ENCODE measurements at regions not wholly inside any gene's neighbourhood (a gene's known extent, or its start where the extent isn't known, plus 50 kb on each side); places are given as distances from the start of the nearest gene placed in this dataset.

GRCh38 chr12:47560415-47560814 lies 145.4 kb downstream of the RPAP3 start:
- no peak for DNase-seq (ENCODE audit: low read depth)

DNA sequence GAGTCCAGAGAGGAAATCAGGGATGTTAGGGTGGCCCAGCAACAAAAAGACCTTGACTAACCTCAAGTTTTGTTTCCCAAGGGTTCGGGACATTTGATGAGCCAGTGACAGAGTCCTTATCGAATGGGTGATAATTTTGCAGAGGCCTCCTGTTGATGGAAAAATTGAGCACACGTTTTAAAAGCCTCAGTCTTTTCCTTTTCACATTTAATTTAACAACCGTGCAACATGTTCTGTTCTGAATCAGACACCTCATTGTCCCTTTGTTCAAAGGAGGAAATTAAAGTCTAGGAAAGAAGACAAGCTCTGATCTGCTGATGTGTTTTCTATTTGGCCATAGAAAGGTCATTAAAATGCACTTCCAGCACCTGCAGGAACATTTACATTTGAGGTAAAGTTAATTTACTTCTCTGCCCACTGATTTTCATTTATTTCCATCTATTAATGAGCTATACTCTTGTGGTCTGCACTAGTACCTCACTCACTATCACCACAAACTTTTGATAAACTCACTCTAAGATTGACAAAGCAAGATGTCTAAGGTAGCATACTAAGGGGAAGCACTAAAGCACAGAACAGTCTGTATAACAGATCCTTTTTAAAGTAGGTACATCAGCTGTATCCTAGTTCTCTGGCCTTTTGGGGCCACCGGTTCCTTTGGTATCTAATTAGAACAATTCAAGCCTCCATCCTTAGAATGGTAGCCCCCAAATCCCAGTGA lies 147.0 kb downstream of the RPAP3 start:
- DNase-seq (ENCODE audit: low read depth), result no peak

DNA sequence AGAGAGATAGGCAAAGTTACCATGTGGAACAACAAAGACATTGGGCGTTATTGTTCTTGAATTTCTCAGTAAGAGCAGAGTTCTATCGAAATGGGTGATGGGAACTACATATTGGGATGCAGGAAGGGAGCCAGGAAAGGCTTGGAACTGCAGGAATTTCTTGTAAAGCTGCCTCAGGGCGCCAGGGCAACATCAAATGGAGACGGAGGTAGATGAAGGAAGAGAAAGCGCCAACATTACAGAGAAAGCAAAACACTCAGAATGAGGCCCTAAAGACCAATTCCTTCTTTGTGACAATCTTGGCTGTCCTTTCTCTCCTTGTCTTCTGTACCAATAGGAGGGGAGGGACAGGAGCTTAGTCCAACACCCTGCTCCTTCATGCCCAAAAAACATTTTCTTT lies 148.4 kb downstream of the RPAP3 start:
- DNase-seq (ENCODE audit: low read depth), result no peak

- DNase-seq (ENCODE audit: low read depth), result no peak
Measured at GRCh38 chr12:47556261-47557030, 149.4 kb downstream of the RPAP3 start.

- no peak for DNase-seq (ENCODE audit: low read depth)
Measured at GRCh38 chr12:47554046-47554653, 151.7 kb downstream of the RPAP3 start.

DNA sequence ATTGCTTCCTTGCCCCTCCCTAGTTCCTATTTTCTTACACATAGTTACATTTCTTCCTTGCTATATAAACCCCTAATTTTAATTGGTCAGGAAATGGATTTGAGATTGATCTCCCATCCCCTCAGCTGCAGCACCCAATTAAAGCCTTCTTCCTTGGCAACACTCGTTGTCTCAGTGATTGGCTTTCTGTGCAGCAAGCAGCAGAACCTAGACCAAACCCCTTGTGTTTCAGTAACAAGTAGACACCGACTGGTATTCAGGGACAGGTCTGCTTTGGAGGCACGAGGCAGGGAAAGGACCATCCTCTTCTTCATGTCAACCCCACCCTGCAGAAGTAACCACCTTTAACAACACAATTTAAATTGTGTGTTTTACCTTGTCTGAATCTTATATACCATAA lies 152.6 kb downstream of the RPAP3 start:
- no peak for DNase-seq (ENCODE audit: low read depth)

DNA sequence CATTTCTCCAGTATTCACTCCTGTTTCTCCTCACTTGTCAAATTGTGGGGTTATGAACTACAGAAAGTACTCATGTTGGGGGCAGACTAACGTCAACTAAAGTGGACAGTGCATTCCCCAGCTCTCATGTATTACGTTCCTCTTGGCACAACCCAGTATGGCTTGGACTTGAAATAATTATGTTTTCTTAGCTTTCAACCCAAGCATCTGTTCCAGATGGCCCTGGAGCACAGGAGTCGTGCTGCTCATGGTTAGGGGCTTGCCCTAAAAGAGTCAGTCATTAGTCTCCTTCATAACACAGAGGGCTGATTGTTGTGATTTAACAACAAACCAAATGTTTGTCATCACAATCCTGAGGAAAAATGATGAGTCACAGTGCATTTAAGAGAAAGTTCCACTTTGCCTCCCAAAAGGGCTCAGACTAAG lies 154.4 kb downstream of the RPAP3 start:
- DNase-seq (ENCODE audit: low read depth), result peak; percentile 12

GRCh38 chr12:47549258-47549657 lies 156.6 kb downstream of the RPAP3 start:
- no peak for DNase-seq (ENCODE audit: low read depth)

GRCh38 chr12:47548401-47548800 lies 157.4 kb downstream of the RPAP3 start:
- no peak for DNase-seq (ENCODE audit: low read depth)

DNA sequence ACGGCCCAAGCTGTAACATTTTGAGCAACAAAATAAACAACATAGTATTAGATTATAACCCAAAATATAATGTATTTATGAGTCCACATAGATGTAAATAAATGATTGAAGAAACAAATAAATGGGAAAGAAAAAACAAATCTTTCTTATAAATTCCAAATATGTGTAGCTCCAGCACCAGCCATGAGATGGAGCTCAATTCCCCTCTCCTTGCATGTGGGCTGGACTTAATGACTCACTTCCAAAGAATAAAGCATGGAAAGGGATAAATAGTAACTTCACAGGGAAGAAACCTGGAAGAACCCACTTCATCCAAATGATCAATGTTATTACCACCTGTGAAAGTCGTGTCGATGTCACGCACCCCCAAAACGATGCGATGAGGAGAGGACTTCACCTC lies 158.8 kb downstream of the RPAP3 start:
- peak; percentile 21 for DNase-seq (ENCODE audit: low read depth)

GRCh38 chr12:47545938-47546609 lies 159.8 kb downstream of the RPAP3 start:
- no peak for DNase-seq (ENCODE audit: low read depth)

DNA sequence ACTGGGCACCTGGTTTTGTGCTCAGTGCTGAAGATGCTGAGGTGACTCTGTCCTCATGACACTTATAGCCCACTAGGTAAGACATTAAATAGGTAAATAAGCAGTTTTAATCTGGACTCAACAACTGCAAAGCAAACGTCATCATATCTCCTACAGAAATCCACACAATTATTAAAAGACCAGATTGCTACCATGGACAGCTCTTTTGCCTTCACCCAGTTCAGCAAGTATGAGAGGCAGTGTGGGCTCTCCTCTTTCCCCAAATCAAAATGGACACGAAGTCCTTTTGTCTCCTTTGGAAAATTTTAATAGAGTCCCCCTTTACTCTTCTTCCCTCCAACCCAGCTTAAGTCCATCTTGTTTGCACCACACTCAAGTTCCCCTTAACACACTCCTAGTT lies 171.1 kb downstream of the RPAP3 start:
- no peak for DNase-seq (ENCODE audit: low read depth)

- DNase-seq (ENCODE audit: low read depth), result no peak
Measured at GRCh38 chr12:47530050-47530449, 175.8 kb downstream of the RPAP3 start.

- no peak for DNase-seq (ENCODE audit: low read depth)
Measured at GRCh38 chr12:47527816-47528215, 178.0 kb downstream of the RPAP3 start.

DNA sequence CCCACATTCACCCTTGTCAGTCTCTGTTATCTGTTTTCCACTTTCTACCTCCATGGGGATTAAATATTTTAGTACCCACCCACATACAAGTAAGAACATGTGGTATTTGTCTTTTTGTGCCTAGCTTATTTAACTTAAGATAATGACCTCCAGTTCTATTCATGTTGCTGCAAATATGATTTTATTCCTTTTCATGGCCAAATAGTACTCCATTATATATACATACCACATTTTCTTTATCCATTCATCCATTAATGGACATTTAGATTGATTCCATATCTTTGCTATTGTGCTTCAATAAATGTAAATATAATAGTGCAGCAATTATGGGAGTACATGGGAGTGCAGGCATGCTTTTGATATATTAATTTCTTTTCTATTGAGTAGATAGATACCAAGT lies 185.8 kb downstream of the RPAP3 start:
- no peak for DNase-seq (ENCODE audit: low read depth)

GRCh38 chr12:47517122-47517521 lies 188.7 kb downstream of the RPAP3 start:
- DNase-seq (ENCODE audit: low read depth), result no peak

DNA sequence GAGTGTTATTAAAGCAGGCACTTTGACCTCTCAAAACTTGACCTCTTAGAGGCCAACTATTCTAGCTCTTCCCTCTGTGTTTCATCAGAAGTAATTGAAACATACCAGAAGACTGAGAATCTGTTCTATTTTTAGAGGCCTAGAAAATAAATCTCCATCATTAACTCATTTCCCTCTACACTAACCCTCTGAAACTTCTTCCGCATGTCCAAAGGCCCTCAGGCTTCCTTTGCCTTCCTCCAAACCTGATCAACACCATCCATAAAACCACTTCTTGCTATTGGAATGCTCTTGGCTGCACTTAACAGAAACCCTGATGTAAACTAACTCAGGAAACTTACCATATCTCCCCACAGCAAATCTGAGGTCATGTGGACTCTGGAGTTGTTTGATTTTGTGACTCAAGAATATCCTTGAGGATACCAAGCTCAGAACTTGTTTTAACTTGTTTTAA lies 196.4 kb downstream of the RPAP3 start:
- peak; percentile 3 for DNase-seq (ENCODE audit: low read depth)

- no peak for DNase-seq (ENCODE audit: low read depth)
Measured at GRCh38 chr12:47507221-47507620, 198.6 kb downstream of the RPAP3 start.

GRCh38 chr12:47504775-47505446 lies 200.9 kb downstream of the RPAP3 start:
- no peak for DNase-seq (ENCODE audit: low read depth)

GRCh38 chr12:47493801-47494200 lies 212.0 kb downstream of the RPAP3 start:
- no peak for DNase-seq (ENCODE audit: low read depth)

DNA sequence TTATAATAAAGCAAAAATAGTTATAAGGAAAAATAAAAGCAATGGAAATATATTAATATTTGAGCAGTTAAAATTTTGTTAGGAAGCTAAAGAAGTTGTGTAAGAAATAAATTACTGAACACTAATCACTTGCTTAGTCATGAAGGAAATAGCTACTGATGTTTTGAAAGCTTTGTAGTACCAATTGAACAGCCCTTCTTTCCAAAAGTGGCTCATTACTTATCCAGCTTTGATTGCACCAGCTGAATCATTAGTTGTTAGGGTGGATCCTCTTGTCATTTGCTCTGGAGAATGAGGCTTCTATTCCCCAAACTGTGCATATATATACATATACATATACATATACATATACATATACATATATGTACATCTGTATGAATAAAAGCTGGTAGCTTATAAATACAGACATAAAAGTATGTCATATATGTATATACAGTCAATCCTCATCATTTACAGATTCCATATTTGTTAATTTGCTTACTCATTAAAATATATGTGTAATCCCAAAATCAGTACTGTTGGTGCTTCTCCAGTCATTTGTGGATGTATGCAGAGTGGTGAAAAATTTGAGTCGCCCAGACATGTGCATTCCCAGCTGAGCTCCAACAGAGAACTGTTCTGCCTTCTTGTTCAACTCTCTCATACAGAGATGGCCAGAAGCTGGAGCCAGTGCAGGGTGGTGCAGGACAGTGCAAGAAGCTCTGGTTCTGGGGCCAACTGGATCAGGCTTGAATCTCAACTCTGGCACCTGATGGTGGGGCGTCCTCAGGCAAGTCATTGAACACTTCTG lies 214.1 kb downstream of the RPAP3 start:
- DNase-seq (ENCODE audit: low read depth), result no peak
